HG03108 (cell line): ENCODE measurements at regions not wholly inside any gene's neighbourhood (a gene's known extent, or its start where the extent isn't known, plus 50 kb on each side); places are given as distances from the start of the nearest gene placed in this dataset.
"Not testable (repeated sequence)": the region's sequence is repeated elsewhere in the genome, so short reads cannot be mapped to it uniquely, and the experiment has no call there.

Experiments
- ATAC-seq: cut with Tn5 transposase; IDR thresholded peaks from one replicate; pipeline ENCODE4 v1.9.1; 2021; ENCODE audit warnings: moderate library complexity; ENCODE audit not compliant: unreplicated experiment

- ATAC-seq, result no peak
These were observed 822.9 kb upstream of the PRR20A start for GRCh38 chr13:56317841-56318240.

GRCh38 chr13:56332671-56333070 is 808.0 kb upstream of the PRR20A start:
- no peak for ATAC-seq

GRCh38 chr13:56335775-56336174 is 804.9 kb upstream of the PRR20A start:
- ATAC-seq, result no peak

- no peak for ATAC-seq
These were observed 802.3 kb upstream of the PRR20A start for GRCh38 chr13:56338421-56338820.

GRCh38 chr13:56347014-56347413 is 793.7 kb upstream of the PRR20A start:
- no peak for ATAC-seq

- ATAC-seq, result no peak
These were observed 790.9 kb upstream of the PRR20A start for GRCh38 chr13:56349866-56350265.

GRCh38 chr13:56351041-56351440 is 789.7 kb upstream of the PRR20A start:
- ATAC-seq, result no peak

GRCh38 chr13:56352361-56352760 is 788.4 kb upstream of the PRR20A start:
- ATAC-seq, result no peak

GRCh38 chr13:56352901-56353300 is 787.8 kb upstream of the PRR20A start:
- ATAC-seq, result no peak

- ATAC-seq, result no peak
These were observed 784.0 kb upstream of the PRR20A start for GRCh38 chr13:56356690-56357089.

- no peak for ATAC-seq
These were observed 762.2 kb upstream of the PRR20A start for GRCh38 chr13:56378566-56378965.

GRCh38 chr13:56393549-56393948 is 747.2 kb upstream of the PRR20A start:
- no peak for ATAC-seq

- no peak for ATAC-seq
These were observed 744.4 kb upstream of the PRR20A start for GRCh38 chr13:56396318-56396717.

GRCh38 chr13:56400774-56401173 is 739.9 kb upstream of the PRR20A start:
- no peak for ATAC-seq

- no peak for ATAC-seq
These were observed 727.9 kb upstream of the PRR20A start for GRCh38 chr13:56412856-56413255.

- ATAC-seq, result no peak
These were observed 716.5 kb upstream of the PRR20A start for GRCh38 chr13:56424246-56424645.

GRCh38 chr13:56457535-56458190 is 683.1 kb upstream of the PRR20A start:
- ATAC-seq, result no peak

GRCh38 chr13:56459286-56459685 is 681.4 kb upstream of the PRR20A start:
- no peak for ATAC-seq

- ATAC-seq, result no peak
These were observed 639.0 kb upstream of the PRR20A start for GRCh38 chr13:56501750-56502149.

GRCh38 chr13:56510836-56511235 is 629.9 kb upstream of the PRR20A start:
- ATAC-seq, result no peak

GRCh38 chr13:56512336-56512735 is 628.4 kb upstream of the PRR20A start:
- ATAC-seq, result not testable (repeated sequence)

- no peak for ATAC-seq
These were observed 625.3 kb upstream of the PRR20A start for GRCh38 chr13:56515441-56515840.

- no peak for ATAC-seq
These were observed 612.5 kb upstream of the PRR20A start for GRCh38 chr13:56528040-56528790.
